ENCODE measurements at regions not wholly inside any gene's neighbourhood (a gene's known extent, or its start where the extent isn't known, plus 50 kb on each side); places are given as distances from the start of the nearest gene placed in this dataset.

DNA sequence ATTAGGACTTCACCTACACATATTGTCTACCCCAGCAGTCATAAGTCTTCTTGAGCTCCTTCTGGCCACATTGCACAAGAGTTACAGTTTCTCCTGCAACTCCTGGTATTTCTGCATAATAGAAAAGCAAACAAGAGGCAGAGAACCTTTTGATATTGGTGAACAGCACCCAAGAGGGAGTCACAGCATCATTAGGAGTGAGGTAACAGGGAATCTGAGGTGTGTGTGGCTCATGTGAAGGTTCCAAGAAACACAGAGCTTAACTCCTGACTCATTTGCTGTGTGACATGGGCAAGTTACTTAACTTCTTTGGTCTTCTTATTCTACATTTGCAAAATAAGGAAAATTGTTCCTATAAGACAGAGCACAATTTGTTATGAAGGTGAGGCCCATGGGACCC is 374.6 kb downstream of the INSC start:
- no peak for TF ChIP-seq CTCF (conservative IDR thresholded peaks at IDR 0.05; ENCODE audit: low read length)
- no peak for TF ChIP-seq EZH2phosphoT487 (IDR thresholded peaks at IDR 0.05; ENCODE audit: borderline replicate concordance)
